Gastroesophageal sphincter (tissue), 4 donors: ENCODE measurements at regions not wholly inside any gene's neighbourhood (a gene's known extent, or its start where the extent isn't known, plus 50 kb on each side); places are given as distances from the start of the nearest gene placed in this dataset.
"Not testable (repeated sequence)": the region's sequence is repeated elsewhere in the genome, so short reads cannot be mapped to it uniquely, and the experiment has no call there.

Source experiments
- ATAC-seq: fragments of 150-250 bp; one replicate; pipeline ENCODE4 v1.9.1; 2016; ENCODE audit warnings: mild to moderate bottlenecking, moderate library complexity
- H3K27ac ChIP-seq, 4 donors: fragments of 200-600 bp; sonication (generic) in 3 of 4; 1 replicate in 3 of 4; 2 replicates in 1 of 4; pipeline ENCODE4 v1.5.1; 2016 to 2019
- H3K27me3 ChIP-seq: fragments of 200-600 bp; sonication (generic); one replicate; pipeline ENCODE4 v1.5.1; 2019
- H3K36me3 ChIP-seq, 2 donors: fragments of 200-600 bp; sonication (generic); one replicate each; pipeline ENCODE4 v1.5.1; 2019; ENCODE audit warnings: control low read depth in 1 of 2
- H3K4me1 ChIP-seq, 3 donors: fragments of 200-600 bp; sonication (generic); 1 replicate in 2 of 3; 2 replicates in 1 of 3; pipeline ENCODE4 v1.5.1; 2016 to 2019; ENCODE audit warnings: control low read depth in 2 of 3
- H3K4me3 ChIP-seq, 2 donors: fragments of 200-600 bp; sonication (generic); one replicate each; pipeline ENCODE4 v1.5.1; 2019; ENCODE audit warnings: mild to moderate bottlenecking in 1 of 2, moderate library complexity in 1 of 2
- H3K9me3 ChIP-seq, 3 donors: fragments of 200-600 bp; sonication (generic); one replicate each; pipeline ENCODE4 v1.5.1; 2017 to 2019; ENCODE audit warnings: control low read depth in 2 of 3
- CTCF ChIP-seq, 4 experiments: fragments of 200-600 bp in 2 of 4; fragments of 450-650 bp in 2 of 4; sonication (generic) in 1 of 4; IDR thresholded peaks; one replicate each; pipeline ENCODE4 v1.5.1; 2017 to 2019; ENCODE audit warnings: antibody characterized with exemption in 4 of 4, mild to moderate bottlenecking in 2 of 4, moderate library complexity in 2 of 4
- EP300 ChIP-seq: sonication (generic); formaldehyde crosslinking; IDR thresholded peaks from one replicate; pipeline ENCODE4 v1.6.1; 2017; ENCODE audit warnings: antibody characterized with exemption, mild to moderate bottlenecking
- POLR2A ChIP-seq, 2 donors: fragments of 450-650 bp; IDR thresholded peaks; one replicate each; pipeline ENCODE4 v1.6.1; 2017; ENCODE audit warnings: antibody characterized with exemption in 2 of 2, mild to moderate bottlenecking in 2 of 2, moderate library complexity in 1 of 2
- POLR2AphosphoS5 ChIP-seq: sonication (generic); formaldehyde crosslinking; IDR thresholded peaks from one replicate; pipeline ENCODE4 v1.6.1; 2017; ENCODE audit warnings: antibody characterized with exemption
- WGBS, 2 donors: methylation state at CpG; one replicate each; pipeline ENCODE4 v1.1.5; 2018; ENCODE audit warnings: low coverage in 1 of 2; 5-methylcytosine and 5-hydroxymethylcytosine counted together

DNA sequence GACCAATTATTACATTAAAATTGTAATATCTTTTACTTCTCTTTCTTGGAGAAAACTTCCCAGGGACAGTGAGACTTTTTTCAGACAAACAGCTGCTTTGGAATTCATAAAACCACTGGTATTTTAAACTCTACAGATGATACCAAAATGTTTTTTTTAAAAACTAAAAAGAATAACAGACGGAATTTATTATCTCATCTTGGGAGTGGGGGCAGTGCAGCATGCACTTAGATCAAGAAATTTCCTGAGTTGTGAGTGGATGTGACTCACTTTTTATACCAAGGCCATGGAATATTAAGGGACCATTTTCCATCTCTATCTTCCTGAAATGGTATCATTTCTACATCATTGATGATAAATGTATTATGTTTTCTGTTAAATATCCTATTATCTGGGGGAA is 422.8 kb upstream of the HNRNPA3 start:
- no peaks in the 10 kb centered on the region for H3K4me1 ChIP-seq
- H3K27ac ChIP-seq = no peak overlapping the region
- H3K4me3 ChIP-seq = no peak overlapping the region
- H3K36me3 ChIP-seq = no peaks in the 10 kb centered on the region
- ATAC-seq = no peak
- no peaks in the 10 kb centered on the region for H3K27me3 ChIP-seq
- no peaks in the 10 kb centered on the region for H3K9me3 ChIP-seq
- TF ChIP-seq POLR2A (IDR thresholded peaks at IDR 0.05) (no peak), CTCF (IDR thresholded peaks at IDR 0.05) (no peak), EP300 (no peak), POLR2AphosphoS5 (no peak)
- 36 to 53% methylated on average over 1 of the region's 1 CpG for WGBS, 2 donors

GRCh38 chr2:176790468-176790867 is 422.1 kb upstream of the HNRNPA3 start:
- Histone ChIP-seq H3K9me3 (no peaks in the 10 kb centered on the region), H3K4me1 (no peaks in the 10 kb centered on the region), H3K36me3 (no peaks in the 10 kb centered on the region), H3K4me3 (no peak overlapping the region), H3K27me3 (no peaks in the 10 kb centered on the region), H3K27ac (no peak overlapping the region)
- 60 to 100% methylated on average over 1 of the region's 3 CpGs for WGBS, 2 donors
- ATAC-seq = no peak
- no peak for TF ChIP-seq CTCF (IDR thresholded peaks at IDR 0.05)

GRCh38 chr2:176793792-176794191 is 418.8 kb upstream of the HNRNPA3 start:
- H3K9me3 ChIP-seq = no peaks in the 10 kb centered on the region
- no peak for ATAC-seq
- no peak for TF ChIP-seq POLR2AphosphoS5
- no peak for TF ChIP-seq POLR2A (IDR thresholded peaks at IDR 0.05)
- TF ChIP-seq CTCF (IDR thresholded peaks at IDR 0.05) = no peak
- TF ChIP-seq EP300 = no peak
- 54 to 62% methylated on average over 6 of the region's 6 CpGs for WGBS, 2 donors
- no peaks in the 10 kb centered on the region for H3K4me1 ChIP-seq
- no peak overlapping the region for H3K4me3 ChIP-seq
- no peaks in the 10 kb centered on the region for H3K27me3 ChIP-seq
- H3K27ac ChIP-seq = no peak overlapping the region
- H3K36me3 ChIP-seq = no peaks in the 10 kb centered on the region

GRCh38 chr2:176794392-176794791 is 418.2 kb upstream of the HNRNPA3 start:
- no peaks in the 10 kb centered on the region for H3K4me1 ChIP-seq
- no peak for ATAC-seq
- TF ChIP-seq POLR2A (IDR thresholded peaks at IDR 0.05) = no peak
- no peak for TF ChIP-seq POLR2AphosphoS5
- TF ChIP-seq CTCF (IDR thresholded peaks at IDR 0.05) = no peak
- no peak for TF ChIP-seq EP300
- H3K4me3 ChIP-seq = no peak overlapping the region
- H3K36me3 ChIP-seq = no peaks in the 10 kb centered on the region
- 73 to 92% methylated on average over 1 of the region's 1 CpG for WGBS, 2 donors
- H3K9me3 ChIP-seq = no peaks in the 10 kb centered on the region
- no peak overlapping the region for H3K27ac ChIP-seq
- no peaks in the 10 kb centered on the region for H3K27me3 ChIP-seq

DNA sequence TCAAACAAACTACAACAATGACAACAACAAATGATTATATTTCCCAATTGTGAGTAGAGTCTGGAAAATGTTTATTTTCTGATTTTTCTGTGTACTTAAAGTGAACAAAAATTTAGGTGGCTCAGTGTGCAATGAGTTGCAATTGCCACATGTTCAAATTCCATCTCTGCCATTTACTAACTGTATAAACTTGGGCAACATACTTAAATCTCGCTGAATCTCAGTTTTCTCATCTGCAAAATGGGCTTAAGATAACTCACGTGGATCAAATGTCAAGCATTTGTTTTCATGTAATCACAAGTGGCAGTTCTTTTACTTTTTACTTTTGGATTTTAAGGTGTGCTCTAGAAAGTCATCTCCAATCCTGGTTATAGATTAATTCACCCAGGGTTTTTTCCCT is 416.8 kb upstream of the HNRNPA3 start:
- no peak overlapping the region for H3K4me3 ChIP-seq
- no peaks in the 10 kb centered on the region for H3K9me3 ChIP-seq
- WGBS, 2 donors = 63 to 84% methylated on average over 1 to 2 of the region's 2 CpGs
- H3K27me3 ChIP-seq = no peaks in the 10 kb centered on the region
- no peaks in the 10 kb centered on the region for H3K36me3 ChIP-seq
- H3K27ac ChIP-seq = no peak overlapping the region
- H3K4me1 ChIP-seq = no peaks in the 10 kb centered on the region
- no peak for ATAC-seq
- TF ChIP-seq EP300 (no peak), POLR2AphosphoS5 (no peak), POLR2A (IDR thresholded peaks at IDR 0.05) (no peak), CTCF (IDR thresholded peaks at IDR 0.05) (no peak)

- not testable (repeated sequence) for ATAC-seq, H3K27ac ChIP-seq
- 92% methylated on average over 4 of the region's 13 CpGs; no CpG with 5 or more reads in 1 of the 2 donors for WGBS, 2 donors
Observed at GRCh38 chr2:176796677-176797076, 415.9 kb upstream of the HNRNPA3 start.

More at GRCh38 chr2:176796677-176797076, 415.9 kb upstream of the HNRNPA3 start:
- not testable (repeated sequence) for H3K9me3 ChIP-seq, H3K36me3 ChIP-seq, H3K4me1 ChIP-seq, H3K27me3 ChIP-seq, H3K4me3 ChIP-seq
